ENCODE measurements at regions not wholly inside any gene's neighbourhood (a gene's known extent, or its start where the extent isn't known, plus 50 kb on each side); places are given as distances from the start of the nearest gene placed in this dataset.
"Not testable (repeated sequence)": the region's sequence is repeated elsewhere in the genome, so short reads cannot be mapped to it uniquely, and the experiment has no call there.

GRCh38 chr5:136924490-136924889 lies 559.1 kb upstream of the TRPC7 start:
- no peak for DNase-seq (ENCODE audit: extremely low read depth, low read depth, low spot score)

GRCh38 chr5:136910625-136911024 lies 545.3 kb upstream of the TRPC7 start:
- DNase-seq (ENCODE audit: extremely low read depth, low read depth, low spot score): no peak

DNA sequence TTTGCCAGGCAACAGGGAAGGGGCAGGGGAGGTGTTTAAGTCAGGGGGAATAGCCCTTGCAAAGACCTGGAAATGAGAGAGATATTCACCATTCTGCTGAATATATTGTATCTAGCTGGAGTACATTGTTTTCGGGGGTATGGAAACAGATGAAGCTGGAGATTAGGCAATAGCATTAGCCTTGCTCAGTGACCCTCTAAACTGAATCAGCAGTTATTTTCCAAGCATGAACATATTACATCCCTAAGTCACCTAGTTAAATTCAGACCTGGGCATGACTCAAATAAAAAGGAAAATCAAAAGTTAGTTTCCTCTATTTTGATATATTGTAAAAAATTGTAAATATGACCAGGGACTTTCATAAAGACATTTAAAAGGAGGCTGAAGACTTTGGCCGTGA lies 544.6 kb upstream of the TRPC7 start:
- no peak for DNase-seq (ENCODE audit: extremely low read depth, low read depth, low spot score)

DNA sequence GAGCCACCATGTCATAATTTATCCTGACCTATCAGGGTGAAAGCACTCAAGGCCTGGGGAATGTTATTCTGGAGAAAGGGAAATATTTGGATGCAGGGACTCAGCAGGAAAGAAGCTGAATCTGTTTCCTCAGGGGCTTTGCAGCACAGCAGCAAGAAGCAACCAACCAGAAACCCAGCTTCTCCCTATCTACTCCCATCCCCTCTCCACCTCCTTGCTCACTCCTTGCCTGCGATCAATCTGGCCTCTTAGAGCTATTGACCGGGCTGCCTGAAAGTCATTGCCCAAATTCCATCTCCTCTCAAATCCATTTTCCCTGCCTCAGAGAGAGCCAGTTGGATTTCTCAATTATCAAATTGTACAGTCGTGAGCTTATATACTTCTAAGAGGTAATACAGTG lies 542.0 kb upstream of the TRPC7 start:
- DNase-seq (ENCODE audit: extremely low read depth, low read depth, low spot score): no peak

- no peak for DNase-seq (ENCODE audit: extremely low read depth, low read depth, low spot score)
Measured at GRCh38 chr5:136906545-136906944, 541.2 kb upstream of the TRPC7 start.

- DNase-seq (ENCODE audit: extremely low read depth, low read depth, low spot score): no peak
Measured at GRCh38 chr5:136905571-136905970, 540.2 kb upstream of the TRPC7 start.

DNA sequence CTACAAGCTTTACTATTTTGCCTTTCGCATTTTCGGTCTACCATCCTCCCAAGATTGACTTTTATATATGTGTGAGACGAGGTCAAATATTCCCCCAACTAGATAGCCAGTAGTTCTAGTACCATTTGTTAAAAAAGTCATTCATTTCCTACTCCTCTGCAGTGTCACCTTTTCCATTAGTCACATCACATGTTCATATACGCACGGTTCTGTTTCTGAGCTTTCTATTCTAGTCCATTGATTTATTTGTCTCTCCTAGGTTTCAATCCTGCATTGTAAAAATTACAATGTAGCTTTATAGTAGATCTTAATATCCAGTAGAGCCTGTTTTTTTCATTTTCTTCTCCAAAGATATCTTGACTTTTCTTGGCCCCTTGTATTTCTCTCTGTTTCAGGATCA lies 528.7 kb upstream of the TRPC7 start:
- no peak for DNase-seq (ENCODE audit: extremely low read depth, low read depth, low spot score)

- DNase-seq (ENCODE audit: extremely low read depth, low read depth, low spot score): no peak
Measured at GRCh38 chr5:136892000-136892399, 526.7 kb upstream of the TRPC7 start.

GRCh38 chr5:136891175-136891972 lies 526.0 kb upstream of the TRPC7 start:
- DNase-seq (ENCODE audit: extremely low read depth, low read depth, low spot score): no peak

DNA sequence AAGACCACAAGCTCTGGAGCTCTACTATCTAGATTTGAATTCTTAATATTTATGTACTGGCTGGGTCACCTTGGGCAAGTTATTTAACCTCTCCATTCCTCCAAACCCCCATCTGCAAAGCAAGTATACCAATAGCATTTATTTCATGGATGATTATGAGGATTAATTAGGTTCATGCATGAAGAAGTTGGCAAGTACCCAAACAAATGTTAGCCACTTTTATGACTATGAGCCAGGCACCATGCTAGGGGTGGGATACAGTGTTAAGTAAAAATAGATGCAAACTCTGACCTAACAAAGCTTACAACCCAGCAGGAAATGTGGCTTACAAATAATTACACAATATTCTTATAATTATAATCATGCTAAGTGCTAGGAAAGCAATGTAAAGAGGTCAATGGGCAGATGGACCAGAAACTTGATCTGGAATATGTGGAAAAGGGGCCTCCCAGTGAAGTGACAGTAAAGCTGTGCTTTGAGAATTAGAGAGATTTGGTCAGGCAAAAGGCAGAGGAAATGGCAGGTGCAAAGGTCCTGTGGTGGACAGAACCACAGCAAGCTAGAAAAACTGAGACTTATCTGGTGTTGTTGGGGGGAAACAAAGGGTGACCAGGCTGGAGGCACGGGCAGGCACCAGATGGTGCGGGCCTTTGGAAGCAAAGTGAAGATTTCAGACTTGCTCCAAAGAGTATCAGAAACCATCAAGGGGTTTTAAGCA lies 525.2 kb upstream of the TRPC7 start:
- no peak for DNase-seq (ENCODE audit: extremely low read depth, low read depth, low spot score)

- DNase-seq (ENCODE audit: extremely low read depth, low read depth, low spot score): no peak
Measured at GRCh38 chr5:136886608-136887007, 521.3 kb upstream of the TRPC7 start.

- DNase-seq (ENCODE audit: extremely low read depth, low read depth, low spot score): no peak
Measured at GRCh38 chr5:136864960-136865359, 499.6 kb upstream of the TRPC7 start.

DNA sequence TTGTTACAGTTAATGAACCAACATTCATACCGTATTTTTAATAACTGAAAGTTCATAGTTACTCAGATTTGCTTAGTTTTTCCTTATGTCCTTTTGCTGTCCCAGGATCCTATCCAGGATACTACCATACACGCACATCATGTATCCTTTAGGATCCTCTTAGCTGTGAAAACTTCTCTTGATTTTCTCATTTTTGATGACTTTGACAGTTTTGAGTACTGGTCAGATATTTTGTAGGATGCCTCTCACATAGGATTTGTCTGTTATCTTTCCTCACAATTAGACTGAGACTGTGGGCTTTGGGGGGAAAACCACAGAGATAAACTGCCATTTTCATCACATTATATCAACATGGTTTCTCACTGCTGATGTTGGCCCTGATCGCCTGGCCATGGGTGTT lies 491.3 kb upstream of the TRPC7 start:
- no peak for DNase-seq (ENCODE audit: extremely low read depth, low read depth, low spot score)

- DNase-seq (ENCODE audit: extremely low read depth, low read depth, low spot score): no peak
Measured at GRCh38 chr5:136853971-136854370, 488.6 kb upstream of the TRPC7 start.

DNA sequence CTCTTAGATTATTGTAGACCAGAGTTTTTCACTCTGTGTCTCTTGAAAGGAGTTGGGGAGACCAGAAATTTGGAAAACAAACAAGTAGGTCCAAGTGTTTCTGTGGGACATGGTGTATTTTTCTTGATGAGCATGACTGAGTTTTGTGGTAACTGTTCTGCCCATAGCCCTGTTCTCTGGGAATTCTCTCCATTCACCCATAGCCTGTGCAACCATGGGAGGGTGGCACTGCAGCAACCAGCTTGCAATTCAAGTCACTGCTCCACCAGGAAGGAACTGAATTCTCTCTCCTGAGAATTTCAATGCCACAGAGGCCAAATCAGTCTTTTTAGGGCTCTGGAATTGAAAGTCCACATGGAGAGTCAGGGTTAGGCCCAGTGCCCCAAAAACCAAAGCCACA lies 475.3 kb upstream of the TRPC7 start:
- DNase-seq (ENCODE audit: extremely low read depth, low read depth, low spot score): no peak

DNA sequence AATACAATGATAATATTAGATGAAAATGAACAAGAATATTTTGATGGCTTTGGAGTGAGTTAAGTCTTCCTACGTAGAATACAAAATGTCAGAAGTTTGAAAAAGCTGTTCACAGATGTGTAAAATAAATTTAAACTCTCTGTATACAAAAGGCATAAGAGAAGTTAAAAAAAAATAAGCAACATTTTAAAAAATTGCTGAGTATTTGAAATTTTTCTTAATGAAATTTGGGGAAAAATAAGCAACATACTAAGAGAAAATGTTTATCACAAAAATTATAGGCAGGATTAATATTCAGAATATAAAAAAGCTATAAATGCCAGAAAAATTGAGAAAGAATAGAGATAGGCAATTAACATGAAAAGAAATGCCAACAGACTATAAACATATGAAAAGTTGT lies 470.7 kb upstream of the TRPC7 start:
- no peak for DNase-seq (ENCODE audit: extremely low read depth, low read depth, low spot score)

DNA sequence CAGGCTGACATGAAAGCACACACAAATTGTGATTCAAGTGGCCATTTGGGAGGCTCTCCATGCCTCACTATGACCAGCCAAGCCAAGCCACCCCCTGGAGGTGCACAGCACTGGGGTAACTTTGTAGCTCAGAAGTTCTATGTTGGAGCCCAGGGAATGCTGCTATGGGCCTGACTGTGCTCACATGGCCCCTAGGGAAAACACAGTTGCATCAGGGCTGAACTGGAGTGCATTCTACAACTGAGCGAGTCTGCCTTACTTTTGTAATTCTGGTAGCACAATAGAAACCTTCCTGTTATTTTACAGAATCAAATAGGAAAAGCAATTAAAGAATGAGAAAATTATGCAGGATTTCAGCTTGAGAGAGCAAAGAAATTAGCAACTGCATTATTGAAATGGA lies 455.5 kb upstream of the TRPC7 start:
- no peak for DNase-seq (ENCODE audit: extremely low read depth, low read depth, low spot score)

DNA sequence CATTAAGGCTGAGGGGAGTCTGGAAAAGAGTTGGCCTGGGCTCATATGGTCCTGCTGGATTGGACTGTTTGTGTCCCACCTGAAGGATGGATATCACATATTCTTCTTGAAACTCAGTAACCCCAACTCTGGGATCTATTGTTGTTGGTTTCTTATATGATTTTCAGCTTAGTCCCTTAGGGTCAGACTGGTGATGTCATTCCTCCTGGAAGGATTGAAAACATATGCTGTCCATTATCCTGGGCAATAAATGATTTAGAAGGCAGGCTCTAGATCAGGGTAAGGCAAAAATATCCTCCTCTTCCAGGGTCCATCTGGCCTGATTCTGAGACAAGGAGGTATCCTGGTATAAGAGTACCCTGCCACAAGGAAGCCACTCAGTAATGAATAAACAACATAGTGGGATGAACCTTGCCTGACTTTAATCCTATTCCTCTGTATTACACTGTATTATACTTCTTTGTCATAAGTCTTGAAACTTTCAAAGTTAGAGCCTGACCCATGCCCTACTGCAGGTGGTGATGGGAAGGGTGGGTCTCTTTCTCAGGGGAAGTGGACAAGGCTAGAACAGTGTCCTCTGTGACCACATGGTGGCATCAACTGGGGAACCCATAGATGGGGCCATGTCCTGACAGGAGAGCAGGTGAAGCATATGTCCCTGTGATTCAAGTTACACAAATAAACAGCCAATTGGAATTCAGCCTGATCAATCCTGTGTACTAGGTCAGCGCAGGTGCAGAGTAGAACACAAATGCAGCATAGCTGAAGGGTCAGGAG lies 454.4 kb upstream of the TRPC7 start:
- DNase-seq (ENCODE audit: extremely low read depth, low read depth, low spot score): no peak

- no peak for DNase-seq (ENCODE audit: extremely low read depth, low read depth, low spot score)
Measured at GRCh38 chr5:136816327-136816726, 451.0 kb upstream of the TRPC7 start.

DNA sequence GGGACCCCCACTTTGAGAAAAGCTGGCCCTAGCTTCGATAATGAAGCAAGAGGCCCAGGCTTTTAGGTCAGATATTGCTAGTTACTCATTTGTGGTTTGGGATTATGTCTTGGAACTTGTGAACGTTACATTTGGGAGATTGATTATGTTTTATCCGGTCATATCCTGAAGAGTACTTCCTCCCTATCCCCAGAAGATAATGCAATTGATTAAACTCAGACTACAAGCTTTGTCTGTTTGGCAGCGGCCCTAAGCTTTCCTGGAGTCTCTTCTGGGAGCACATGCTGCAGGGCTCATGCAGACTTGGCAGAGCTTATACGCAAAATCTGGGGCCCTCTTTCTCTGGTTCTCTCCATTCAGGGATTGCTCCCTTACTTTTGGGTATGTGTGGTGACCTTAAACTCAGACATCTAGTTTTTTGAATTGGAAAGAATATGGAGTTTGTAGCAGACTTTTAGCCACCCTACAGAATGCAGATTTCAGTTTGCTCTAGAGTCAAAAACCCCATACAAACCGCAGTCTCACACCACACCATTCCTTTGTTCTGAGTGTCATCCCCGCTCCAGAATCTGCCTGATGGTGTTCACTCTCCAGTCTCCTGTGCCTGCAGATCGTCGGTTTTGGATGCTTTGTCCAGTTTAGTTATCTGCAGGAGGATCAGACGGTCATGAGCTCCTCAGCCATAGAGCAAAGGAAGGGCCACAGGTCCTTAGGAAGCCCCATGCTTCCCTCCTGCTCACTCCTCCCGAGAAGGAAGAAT lies 449.5 kb upstream of the TRPC7 start:
- no peak for DNase-seq (ENCODE audit: extremely low read depth, low read depth, low spot score)

DNA sequence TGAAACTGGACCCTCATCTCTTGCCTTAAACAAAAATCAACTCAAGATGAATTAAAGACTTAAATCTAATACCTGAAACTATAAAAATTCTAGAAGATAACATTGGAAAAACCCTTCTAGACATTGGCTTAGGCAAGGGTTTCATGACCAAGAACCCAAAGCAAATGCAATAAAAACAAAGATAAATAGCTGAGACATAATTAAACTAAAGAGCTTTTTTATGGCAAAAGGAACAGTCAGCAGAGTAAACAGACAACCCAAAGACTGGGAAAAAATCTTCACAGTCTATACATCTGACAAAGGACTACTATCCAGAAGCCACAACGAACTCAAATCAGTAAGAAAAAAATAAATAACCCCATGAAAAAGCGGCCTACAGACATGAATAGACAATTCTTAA lies 446.9 kb upstream of the TRPC7 start:
- not testable (repeated sequence) for DNase-seq (ENCODE audit: extremely low read depth, low read depth, low spot score)

Measured in glomerular endothelial cell (primary cell).